ENCODE measurements at regions not wholly inside any gene's neighbourhood (a gene's known extent, or its start where the extent isn't known, plus 50 kb on each side); places are given as distances from the start of the nearest gene placed in this dataset.

DNA sequence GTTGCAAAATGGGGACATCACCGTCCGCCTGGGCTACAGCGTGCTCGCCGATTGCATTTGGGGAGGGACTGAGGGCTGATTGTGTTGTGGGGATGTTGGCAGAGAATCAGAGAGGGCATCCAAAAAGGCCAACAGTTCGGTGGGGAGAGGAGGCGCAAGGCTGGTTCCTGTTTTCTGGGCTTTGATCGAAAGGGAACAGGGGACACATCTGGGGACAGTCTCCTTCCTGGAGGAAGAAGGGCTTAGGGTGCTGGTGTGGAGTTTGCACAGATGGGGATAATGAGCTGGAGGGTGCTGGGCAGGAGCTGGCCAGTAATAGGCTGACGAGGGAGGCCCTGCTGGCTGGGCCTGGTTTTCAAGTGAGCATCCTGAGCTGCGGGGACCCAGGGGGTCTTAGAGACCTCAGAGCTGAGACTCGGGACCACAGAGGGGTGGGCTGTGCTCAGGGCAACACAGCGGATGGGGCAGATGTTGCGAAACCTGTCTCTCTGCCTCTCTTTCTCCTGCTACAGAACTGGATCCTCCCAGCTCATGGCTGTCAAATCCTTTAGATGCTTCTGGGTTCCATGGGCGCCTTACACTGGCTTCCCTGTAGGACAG, 288.7 kb downstream of the SEC14L1 start:
- TF ChIP-seq, protein P1, sequence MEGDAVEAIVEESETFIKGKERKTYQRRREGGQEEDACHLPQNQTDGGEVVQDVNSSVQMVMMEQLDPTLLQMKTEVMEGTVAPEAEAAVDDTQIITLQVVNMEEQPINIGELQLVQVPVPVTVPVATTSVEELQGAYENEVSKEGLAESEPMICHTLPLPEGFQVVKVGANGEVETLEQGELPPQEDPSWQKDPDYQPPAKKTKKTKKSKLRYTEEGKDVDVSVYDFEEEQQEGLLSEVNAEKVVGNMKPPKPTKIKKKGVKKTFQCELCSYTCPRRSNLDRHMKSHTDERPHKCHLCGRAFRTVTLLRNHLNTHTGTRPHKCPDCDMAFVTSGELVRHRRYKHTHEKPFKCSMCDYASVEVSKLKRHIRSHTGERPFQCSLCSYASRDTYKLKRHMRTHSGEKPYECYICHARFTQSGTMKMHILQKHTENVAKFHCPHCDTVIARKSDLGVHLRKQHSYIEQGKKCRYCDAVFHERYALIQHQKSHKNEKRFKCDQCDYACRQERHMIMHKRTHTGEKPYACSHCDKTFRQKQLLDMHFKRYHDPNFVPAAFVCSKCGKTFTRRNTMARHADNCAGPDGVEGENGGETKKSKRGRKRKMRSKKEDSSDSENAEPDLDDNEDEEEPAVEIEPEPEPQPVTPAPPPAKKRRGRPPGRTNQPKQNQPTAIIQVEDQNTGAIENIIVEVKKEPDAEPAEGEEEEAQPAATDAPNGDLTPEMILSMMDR (IDR thresholded peaks at IDR 0.05), result no peak
- TF ChIP-seq ZFX (IDR thresholded peaks at IDR 0.05; ENCODE audit: borderline replicate concordance), result no peak

Data from 22Rv1 (cell line).